Activated naive CD8-positive, alpha-beta T cell (primary cell): ENCODE measurements at regions not wholly inside any gene's neighbourhood (a gene's known extent, or its start where the extent isn't known, plus 50 kb on each side); places are given as distances from the start of the nearest gene placed in this dataset.

ENCODE experiments used
- H3K27ac Mint-ChIP-seq: one replicate; pipeline ENCODE4 v1.8.0; 2021; ENCODE audit warnings: mixed read lengths
- H3K27me3 Mint-ChIP-seq: one replicate; pipeline ENCODE4 v1.8.0; 2021; ENCODE audit warnings: mixed read lengths
- H3K36me3 Mint-ChIP-seq: one replicate; pipeline ENCODE4 v1.8.0; 2021; ENCODE audit warnings: mixed read lengths
- H3K4me1 Mint-ChIP-seq: one replicate; pipeline ENCODE4 v1.8.0; 2021; ENCODE audit warnings: low read depth, mixed read lengths
- H3K4me3 Mint-ChIP-seq: one replicate; pipeline ENCODE4 v1.8.0; 2021; ENCODE audit warnings: mild to moderate bottlenecking, mixed read lengths
- H3K9me3 Mint-ChIP-seq: one replicate; pipeline ENCODE4 v1.8.0; 2021; ENCODE audit warnings: low read depth, mixed read lengths

- Mint-ChIP-seq H3K36me3 (no peaks in the 10 kb centered on the region), H3K9me3 (no peaks in the 10 kb centered on the region), H3K4me1 (no peaks in the 10 kb centered on the region), H3K27ac (no peak overlapping the region), H3K27me3 (peaks cover 6% of the 10 kb centered on the region), H3K4me3 (no peak overlapping the region)
These were observed 54.5 kb upstream of the PLXNA2 start for GRCh38 chr1:208298593-208299269.

DNA sequence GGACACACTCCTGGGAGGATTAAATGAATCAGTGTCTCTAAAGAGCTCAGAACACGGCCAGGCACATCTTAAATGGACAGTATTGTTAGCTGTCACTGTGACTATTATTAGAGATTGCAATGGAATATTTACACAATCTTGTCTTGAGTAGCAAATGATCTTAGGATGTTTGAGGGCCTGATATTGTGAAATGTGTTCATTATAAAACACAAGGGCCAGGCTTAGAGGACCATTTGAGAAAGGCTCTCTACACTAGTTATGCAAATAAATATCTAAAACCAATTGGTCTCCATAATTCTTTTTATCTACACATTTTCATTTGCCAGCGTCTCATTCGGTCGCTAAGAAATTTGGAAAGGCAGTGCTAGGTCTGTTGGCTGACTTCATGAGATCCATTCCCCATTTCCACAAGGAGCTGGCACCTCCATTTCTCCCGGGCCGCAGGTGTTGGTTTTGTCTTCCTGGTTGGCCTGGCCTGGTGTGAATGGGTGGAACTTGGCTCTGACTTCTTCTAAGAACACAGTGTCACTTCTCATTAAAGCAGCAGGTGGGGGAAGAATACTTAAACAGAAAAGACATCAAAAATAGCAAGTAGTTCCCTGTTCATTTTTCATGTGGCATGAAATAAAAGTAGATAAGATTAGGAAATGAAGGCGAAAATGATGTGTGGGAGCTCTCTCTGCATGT is 56.0 kb upstream of the PLXNA2 start:
- peaks cover 3% of the 10 kb centered on the region for H3K27me3 Mint-ChIP-seq
- no peak overlapping the region for H3K4me3 Mint-ChIP-seq
- no peak overlapping the region for H3K27ac Mint-ChIP-seq
- no peaks in the 10 kb centered on the region for H3K4me1 Mint-ChIP-seq
- H3K36me3 Mint-ChIP-seq = no peaks in the 10 kb centered on the region
- H3K9me3 Mint-ChIP-seq = no peaks in the 10 kb centered on the region

GRCh38 chr1:208302699-208303238 is 58.6 kb upstream of the PLXNA2 start:
- Mint-ChIP-seq H3K9me3 (no peaks in the 10 kb centered on the region), H3K36me3 (no peaks in the 10 kb centered on the region), H3K27me3 (peaks cover 9% of the 10 kb centered on the region), H3K4me3 (no peak overlapping the region), H3K27ac (no peak overlapping the region), H3K4me1 (no peaks in the 10 kb centered on the region)

DNA sequence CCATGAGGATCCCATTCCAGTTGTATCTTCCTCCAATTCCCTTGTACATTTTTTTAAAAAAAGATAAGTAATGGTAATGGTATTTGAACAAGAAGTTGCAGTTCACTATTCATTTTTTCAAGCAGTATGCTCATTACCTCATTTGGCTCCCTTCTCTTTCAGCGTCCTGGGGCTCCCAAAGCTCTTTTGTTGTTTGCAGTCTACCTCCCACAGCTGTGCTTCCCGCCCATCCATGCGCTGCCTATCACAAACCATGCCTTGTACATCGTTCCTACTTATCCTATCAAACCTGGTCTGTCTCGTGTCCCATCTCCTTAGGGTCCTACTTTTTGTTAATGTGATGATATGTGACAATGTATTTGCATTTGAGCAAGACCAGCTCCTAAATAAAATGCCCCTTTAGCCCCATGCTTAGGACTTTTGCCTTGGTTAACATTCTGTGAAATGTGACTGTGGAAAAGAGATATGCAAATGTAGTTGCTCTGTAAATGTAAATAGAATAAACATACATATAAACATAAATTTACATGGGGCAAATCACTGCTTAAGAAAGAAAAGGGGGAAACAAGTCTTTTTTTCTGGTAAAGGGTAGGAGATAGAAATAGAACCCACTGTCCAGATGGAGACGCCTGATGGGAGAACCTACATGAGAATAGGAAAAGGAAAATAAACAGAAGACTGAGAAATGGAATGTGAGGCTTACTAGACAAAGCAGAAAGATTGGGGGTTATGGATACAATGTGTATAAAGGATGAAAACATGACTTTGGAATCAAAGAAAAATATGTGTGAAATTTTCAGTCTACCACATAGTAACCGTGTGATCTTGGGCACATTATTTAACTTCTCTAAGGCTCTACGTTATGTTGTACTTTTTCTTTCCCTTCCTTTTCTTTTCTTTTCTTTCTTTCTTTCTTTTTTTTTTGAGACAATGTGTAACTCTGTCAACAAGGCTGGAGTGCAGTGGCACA is 59.8 kb upstream of the PLXNA2 start:
- no peak overlapping the region for H3K4me3 Mint-ChIP-seq
- H3K27ac Mint-ChIP-seq = no peak overlapping the region
- H3K4me1 Mint-ChIP-seq = no peaks in the 10 kb centered on the region
- peaks cover 9% of the 10 kb centered on the region for H3K27me3 Mint-ChIP-seq
- no peaks in the 10 kb centered on the region for H3K9me3 Mint-ChIP-seq
- no peaks in the 10 kb centered on the region for H3K36me3 Mint-ChIP-seq

DNA sequence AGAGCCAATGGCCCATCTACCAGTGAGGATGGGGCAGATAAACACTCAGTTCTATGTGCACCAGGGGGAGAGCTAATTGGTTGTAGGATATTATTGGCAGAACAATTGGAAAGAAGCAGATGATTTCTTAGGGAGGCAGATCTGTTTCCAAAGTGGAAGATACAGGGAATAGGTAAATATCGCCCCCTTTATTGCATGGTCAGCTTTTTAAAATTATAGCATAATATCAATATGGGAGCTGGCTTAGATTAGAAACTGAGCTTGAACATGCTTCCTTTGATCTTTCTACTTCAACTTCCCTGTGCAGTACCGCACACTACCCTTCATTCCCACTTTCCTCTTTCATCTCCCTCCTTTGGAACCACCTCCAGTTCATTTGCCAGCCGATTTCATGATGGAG is 64.0 kb upstream of the PLXNA2 start:
- Mint-ChIP-seq H3K36me3 (no peaks in the 10 kb centered on the region), H3K27ac (no peak overlapping the region), H3K27me3 (peaks cover 13% of the 10 kb centered on the region), H3K4me1 (no peaks in the 10 kb centered on the region), H3K9me3 (no peaks in the 10 kb centered on the region), H3K4me3 (no peak overlapping the region)

DNA sequence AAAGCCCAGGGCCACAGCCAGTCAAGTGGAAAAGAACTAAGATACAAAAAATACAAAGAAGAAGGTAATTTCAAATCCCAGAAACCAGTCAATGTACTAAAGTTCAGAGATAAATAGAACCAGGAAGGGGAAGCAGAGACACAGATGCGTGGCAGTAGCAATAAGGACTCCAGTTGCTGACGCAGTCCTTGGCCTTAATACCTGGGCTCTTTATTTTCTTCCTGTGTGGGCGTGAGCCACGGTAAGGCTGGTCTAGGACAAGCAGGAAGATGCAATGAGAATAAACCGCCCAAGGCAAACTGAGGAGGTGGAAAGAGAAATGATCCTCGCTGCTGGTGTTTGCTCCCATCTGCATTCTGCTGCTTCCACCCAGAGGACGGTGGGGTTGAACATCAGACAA is 65.6 kb upstream of the PLXNA2 start:
- H3K27me3 Mint-ChIP-seq = peaks cover 16% of the 10 kb centered on the region
- no peak overlapping the region for H3K4me3 Mint-ChIP-seq
- H3K4me1 Mint-ChIP-seq = no peaks in the 10 kb centered on the region
- no peaks in the 10 kb centered on the region for H3K9me3 Mint-ChIP-seq
- no peak overlapping the region for H3K27ac Mint-ChIP-seq
- H3K36me3 Mint-ChIP-seq = no peaks in the 10 kb centered on the region

GRCh38 chr1:208312706-208313105 is 68.5 kb upstream of the PLXNA2 start:
- no peak overlapping the region for H3K27ac Mint-ChIP-seq
- no peak overlapping the region for H3K4me3 Mint-ChIP-seq
- H3K4me1 Mint-ChIP-seq = no peaks in the 10 kb centered on the region
- no peaks in the 10 kb centered on the region for H3K9me3 Mint-ChIP-seq
- H3K27me3 Mint-ChIP-seq = peaks cover 16% of the 10 kb centered on the region
- H3K36me3 Mint-ChIP-seq = no peaks in the 10 kb centered on the region

GRCh38 chr1:208314431-208314830 is 70.2 kb upstream of the PLXNA2 start:
- Mint-ChIP-seq H3K27me3 (peaks cover 16% of the 10 kb centered on the region), H3K36me3 (no peaks in the 10 kb centered on the region), H3K9me3 (no peaks in the 10 kb centered on the region), H3K4me3 (no peak overlapping the region), H3K27ac (no peak overlapping the region), H3K4me1 (no peaks in the 10 kb centered on the region)

DNA sequence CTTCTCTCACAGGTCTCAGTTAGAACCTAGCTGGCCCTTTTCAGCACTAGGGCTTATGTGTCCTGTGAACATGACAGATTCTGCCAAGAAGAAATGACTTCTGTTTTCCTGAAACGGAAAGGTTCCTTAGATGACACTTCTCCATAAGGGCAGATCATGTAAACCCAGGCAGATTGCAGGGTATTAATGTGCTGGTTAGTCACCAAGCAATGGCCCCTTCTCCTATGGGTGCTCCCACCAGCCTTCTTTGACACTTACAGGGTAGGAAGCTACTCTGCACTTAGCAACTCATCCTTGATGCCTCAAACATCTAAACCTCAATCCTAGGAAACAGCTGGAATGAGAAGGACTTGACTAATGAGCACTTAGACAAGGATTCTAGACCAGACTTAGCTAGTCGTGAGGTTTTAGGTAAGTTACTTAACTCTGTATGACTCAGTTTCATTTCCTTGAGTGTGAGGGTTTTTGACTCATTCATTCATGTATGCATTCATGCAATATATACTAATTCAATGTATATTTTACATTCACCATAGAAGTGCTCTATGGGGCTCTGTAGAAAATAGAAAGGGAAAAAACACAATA is 74.1 kb upstream of the PLXNA2 start:
- H3K36me3 Mint-ChIP-seq = no peaks in the 10 kb centered on the region
- H3K4me1 Mint-ChIP-seq = no peaks in the 10 kb centered on the region
- peaks cover 13% of the 10 kb centered on the region for H3K27me3 Mint-ChIP-seq
- H3K9me3 Mint-ChIP-seq = no peaks in the 10 kb centered on the region
- no peak overlapping the region for H3K4me3 Mint-ChIP-seq
- H3K27ac Mint-ChIP-seq = no peak overlapping the region

- H3K4me3 Mint-ChIP-seq = no peak overlapping the region
- H3K36me3 Mint-ChIP-seq = no peaks in the 10 kb centered on the region
- no peaks in the 10 kb centered on the region for H3K4me1 Mint-ChIP-seq
- H3K9me3 Mint-ChIP-seq = no peaks in the 10 kb centered on the region
- H3K27ac Mint-ChIP-seq = no peak overlapping the region
- H3K27me3 Mint-ChIP-seq = peaks cover 15% of the 10 kb centered on the region
These were observed 79.8 kb upstream of the PLXNA2 start for GRCh38 chr1:208324005-208324404.

DNA sequence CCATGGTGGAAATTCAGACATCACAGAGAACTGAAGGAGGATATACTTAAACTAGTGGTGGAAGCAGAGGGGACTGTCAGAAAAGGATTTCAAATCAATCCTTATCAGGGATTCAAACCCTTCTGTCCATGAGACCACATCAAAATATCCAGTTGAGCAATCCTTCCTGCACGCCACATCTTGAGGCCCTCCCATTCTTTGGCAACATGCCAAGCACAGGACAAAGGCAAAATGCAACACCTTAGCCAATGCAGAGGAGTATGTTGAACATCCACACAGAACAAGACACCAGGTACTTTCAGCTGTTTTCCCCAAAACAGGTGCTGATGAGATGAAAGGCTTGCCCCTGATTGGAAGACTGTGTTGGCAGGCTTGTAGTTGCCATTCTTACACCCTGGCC is 81.8 kb upstream of the PLXNA2 start:
- Mint-ChIP-seq H3K9me3 (no peaks in the 10 kb centered on the region), H3K27me3 (peaks cover 19% of the 10 kb centered on the region), H3K27ac (no peak overlapping the region), H3K4me3 (no peak overlapping the region), H3K36me3 (no peaks in the 10 kb centered on the region), H3K4me1 (no peaks in the 10 kb centered on the region)

DNA sequence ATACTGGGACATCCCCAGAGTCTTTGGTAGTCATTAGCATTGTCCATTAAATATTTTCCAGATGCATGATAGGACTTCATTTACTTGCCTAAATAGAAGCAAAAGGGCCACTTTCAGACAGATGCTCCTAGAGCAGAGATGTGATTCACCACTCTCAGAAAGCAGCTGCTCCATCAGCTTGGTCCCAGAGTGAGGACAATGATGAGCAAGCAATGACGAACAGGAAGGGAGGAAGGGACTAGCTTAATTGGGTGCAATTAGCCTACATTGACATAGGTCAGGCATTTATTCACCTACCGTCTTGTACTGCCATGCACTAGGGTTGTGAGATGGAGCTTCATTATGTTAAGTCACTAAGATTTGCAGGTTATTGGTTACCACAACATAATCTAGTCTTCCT is 85.1 kb upstream of the PLXNA2 start:
- H3K27me3 Mint-ChIP-seq = peaks cover 28% of the 10 kb centered on the region
- no peaks in the 10 kb centered on the region for H3K36me3 Mint-ChIP-seq
- no peaks in the 10 kb centered on the region for H3K9me3 Mint-ChIP-seq
- H3K27ac Mint-ChIP-seq = no peak overlapping the region
- no peak overlapping the region for H3K4me3 Mint-ChIP-seq
- no peaks in the 10 kb centered on the region for H3K4me1 Mint-ChIP-seq

- Mint-ChIP-seq H3K4me1 (no peaks in the 10 kb centered on the region), H3K9me3 (no peaks in the 10 kb centered on the region), H3K27ac (no peak overlapping the region)
These were observed 88.0 kb upstream of the PLXNA2 start for GRCh38 chr1:208332036-208332773.

GRCh38 chr1:208332774-208333126 is 88.6 kb upstream of the PLXNA2 start:
- no peaks in the 10 kb centered on the region for H3K4me1 Mint-ChIP-seq
- no peaks in the 10 kb centered on the region for H3K9me3 Mint-ChIP-seq
- H3K4me3 Mint-ChIP-seq = no peak overlapping the region
- H3K36me3 Mint-ChIP-seq = no peaks in the 10 kb centered on the region
- no peak overlapping the region for H3K27ac Mint-ChIP-seq
- H3K27me3 Mint-ChIP-seq = peaks cover 25% of the 10 kb centered on the region

More at GRCh38 chr1:208332036-208332773, 88.0 kb upstream of the PLXNA2 start:
- Mint-ChIP-seq H3K4me3 (no peak overlapping the region), H3K36me3 (no peaks in the 10 kb centered on the region), H3K27me3 (peaks cover 25% of the 10 kb centered on the region)
